ENCODE measurements at regions not wholly inside any gene's neighbourhood (a gene's known extent, or its start where the extent isn't known, plus 50 kb on each side); places are given as distances from the start of the nearest gene placed in this dataset.
A peak's percentile ranks its signal among the peaks of the same experiment; 100 is the strongest.

- peak; percentile 6 to 62 (median 47) for DNase-seq
- Histone ChIP-seq H3K4me1 (ENCODE audit: control extremely low read depth in 1 of 4, control insufficient read depth in 4 of 4, insufficient read depth in 4 of 4, low read length in 3 of 4) (no peaks in the 10 kb centered on the region), H3K27me3 (replicated peaks in 2 of 5; ENCODE audit: control insufficient read depth in 4 of 5, insufficient read depth in 5 of 5, low read length in 4 of 5) (no peaks in the 10 kb centered on the region), H3K9me3 (ENCODE audit: control extremely low read depth in 1 of 5, control insufficient read depth in 4 of 5, insufficient read depth in 2 of 5, low read depth in 1 of 5, low read length in 4 of 5) (peaks cover 0 to 10% (median 4%) of the 10 kb centered on the region in 5 experiments), H3K36me3 (ENCODE audit: control insufficient read depth in 4 of 4, insufficient read depth in 4 of 4, low read length in 3 of 4) (peaks cover 3 to 23% (median 9%) of the 10 kb centered on the region in 4 experiments), H3K27ac (ENCODE audit: insufficient read depth in 1 of 2, low read depth in 1 of 2, low read length in 2 of 2, poor library complexity in 1 of 2, severe bottlenecking in 2 of 2) (no peak overlapping the region), H3K4me3 (ENCODE audit: control insufficient read depth in 1 of 7, extremely low read depth in 1 of 7, insufficient read depth in 4 of 7, low read depth in 2 of 7, low read length in 6 of 7) (no peak overlapping the region)
- 93% methylated on average over 2 of the region's 2 CpGs for WGBS (ENCODE audit: insufficient coverage)
- CTCF ChIA-PET, result no interaction called here
- POLR2A ChIA-PET, result no interaction called here
These were observed 67.2 kb upstream of the ACYP2 start for GRCh38 chr2:54048117-54048785.

- CTCF ChIA-PET, result no interaction called here
These were observed 67.8 kb upstream of the ACYP2 start for GRCh38 chr2:54047658-54048057.

GRCh38 chr2:54047091-54047490 is 68.3 kb upstream of the ACYP2 start:
- H3K36me3 ChIP-seq (ENCODE audit: control insufficient read depth in 4 of 4, insufficient read depth in 4 of 4, low read length in 3 of 4), result peaks cover 0 to 12% (median 9%) of the 10 kb centered on the region in 4 experiments
- no CpG with 5 or more reads among the region's 4 CpGs for WGBS (ENCODE audit: insufficient coverage)
- no peaks in the 10 kb centered on the region for H3K4me1 ChIP-seq (ENCODE audit: control extremely low read depth in 1 of 4, control insufficient read depth in 4 of 4, insufficient read depth in 4 of 4, low read length in 3 of 4)
- ChIA-PET CTCF (no interaction called here), POLR2A (no interaction called here)
- H3K27me3 ChIP-seq (replicated peaks in 2 of 5; ENCODE audit: control insufficient read depth in 4 of 5, insufficient read depth in 5 of 5, low read length in 4 of 5), result no peaks in the 10 kb centered on the region
- peaks cover 0 to 8% (median 4%) of the 10 kb centered on the region in 5 experiments for H3K9me3 ChIP-seq (ENCODE audit: control extremely low read depth in 1 of 5, control insufficient read depth in 4 of 5, insufficient read depth in 2 of 5, low read depth in 1 of 5, low read length in 4 of 5)
- no peak overlapping the region for H3K4me3 ChIP-seq (ENCODE audit: control insufficient read depth in 1 of 7, extremely low read depth in 1 of 7, insufficient read depth in 4 of 7, low read depth in 2 of 7, low read length in 6 of 7)
- no peak overlapping the region for H3K27ac ChIP-seq (ENCODE audit: insufficient read depth in 1 of 2, low read depth in 1 of 2, low read length in 2 of 2, poor library complexity in 1 of 2, severe bottlenecking in 2 of 2)
- DNase-seq, result no peak

More at GRCh38 chr2:54047658-54048057, 67.8 kb upstream of the ACYP2 start:
- Histone ChIP-seq H3K27ac (ENCODE audit: insufficient read depth in 1 of 2, low read depth in 1 of 2, low read length in 2 of 2, poor library complexity in 1 of 2, severe bottlenecking in 2 of 2) (no peak overlapping the region), H3K4me3 (ENCODE audit: control insufficient read depth in 1 of 7, extremely low read depth in 1 of 7, insufficient read depth in 4 of 7, low read depth in 2 of 7, low read length in 6 of 7) (no peak overlapping the region), H3K4me1 (ENCODE audit: control extremely low read depth in 1 of 4, control insufficient read depth in 4 of 4, insufficient read depth in 4 of 4, low read length in 3 of 4) (no peaks in the 10 kb centered on the region), H3K9me3 (ENCODE audit: control extremely low read depth in 1 of 5, control insufficient read depth in 4 of 5, insufficient read depth in 2 of 5, low read depth in 1 of 5, low read length in 4 of 5) (peaks cover 0 to 8% (median 4%) of the 10 kb centered on the region in 5 experiments), H3K36me3 (ENCODE audit: control insufficient read depth in 4 of 4, insufficient read depth in 4 of 4, low read length in 3 of 4) (peaks cover 0 to 17% (median 8%) of the 10 kb centered on the region in 4 experiments), H3K27me3 (replicated peaks in 2 of 5; ENCODE audit: control insufficient read depth in 4 of 5, insufficient read depth in 5 of 5, low read length in 4 of 5) (no peaks in the 10 kb centered on the region)
- no peak for DNase-seq
- 100% methylated on average over 1 of the region's 3 CpGs for WGBS (ENCODE audit: insufficient coverage)
- POLR2A ChIA-PET, result no interaction called here

GRCh38 chr2:54042897-54043620 is 72.3 kb upstream of the PSME4 start:
- Histone ChIP-seq H3K9me3 (ENCODE audit: control extremely low read depth in 1 of 5, control insufficient read depth in 4 of 5, insufficient read depth in 2 of 5, low read depth in 1 of 5, low read length in 4 of 5) (peaks cover 0 to 8% (median 4%) of the 10 kb centered on the region in 5 experiments), H3K4me3 (ENCODE audit: control insufficient read depth in 1 of 7, extremely low read depth in 1 of 7, insufficient read depth in 4 of 7, low read depth in 2 of 7, low read length in 6 of 7) (no peak overlapping the region), H3K36me3 (ENCODE audit: control insufficient read depth in 4 of 4, insufficient read depth in 4 of 4, low read length in 3 of 4) (peaks cover 0 to 4% (median 1%) of the 10 kb centered on the region in 4 experiments), H3K27me3 (replicated peaks in 2 of 5; ENCODE audit: control insufficient read depth in 4 of 5, insufficient read depth in 5 of 5, low read length in 4 of 5) (no peaks in the 10 kb centered on the region), H3K4me1 (ENCODE audit: control extremely low read depth in 1 of 4, control insufficient read depth in 4 of 4, insufficient read depth in 4 of 4, low read length in 3 of 4) (peaks cover 0 to 6% (median 0%) of the 10 kb centered on the region in 4 experiments), H3K27ac (ENCODE audit: insufficient read depth in 1 of 2, low read depth in 1 of 2, low read length in 2 of 2, poor library complexity in 1 of 2, severe bottlenecking in 2 of 2) (no peak overlapping the region)
- no peak for DNase-seq
- POLR2A ChIA-PET, result no interaction called here
- 80% methylated on average over 1 of the region's 2 CpGs for WGBS (ENCODE audit: insufficient coverage)
- CTCF ChIA-PET, result no interaction called here

- Histone ChIP-seq H3K9me3 (ENCODE audit: control extremely low read depth in 1 of 5, control insufficient read depth in 4 of 5, insufficient read depth in 2 of 5, low read depth in 1 of 5, low read length in 4 of 5) (peaks cover 0 to 8% (median 4%) of the 10 kb centered on the region in 5 experiments), H3K4me3 (ENCODE audit: control insufficient read depth in 1 of 7, extremely low read depth in 1 of 7, insufficient read depth in 4 of 7, low read depth in 2 of 7, low read length in 6 of 7) (no peak overlapping the region), H3K27ac (ENCODE audit: insufficient read depth in 1 of 2, low read depth in 1 of 2, low read length in 2 of 2, poor library complexity in 1 of 2, severe bottlenecking in 2 of 2) (no peak overlapping the region), H3K4me1 (ENCODE audit: control extremely low read depth in 1 of 4, control insufficient read depth in 4 of 4, insufficient read depth in 4 of 4, low read length in 3 of 4) (peaks cover 0 to 6% (median 0%) of the 10 kb centered on the region in 4 experiments), H3K36me3 (ENCODE audit: control insufficient read depth in 4 of 4, insufficient read depth in 4 of 4, low read length in 3 of 4) (peaks cover 0 to 4% (median 2%) of the 10 kb centered on the region in 4 experiments), H3K27me3 (replicated peaks in 2 of 5; ENCODE audit: control insufficient read depth in 4 of 5, insufficient read depth in 5 of 5, low read length in 4 of 5) (no peaks in the 10 kb centered on the region)
- ChIA-PET CTCF (no interaction called here), POLR2A (no interaction called here)
- no peak for DNase-seq
- 100% methylated on average over 1 of the region's 2 CpGs for WGBS (ENCODE audit: insufficient coverage)
These were observed 71.5 kb upstream of the PSME4 start for GRCh38 chr2:54042341-54042740.

GRCh38 chr2:54041135-54041534 is 70.3 kb upstream of the PSME4 start:
- ChIA-PET POLR2A (no interaction called here), CTCF (interaction anchor here (0.7 kb wide), 1 partner anchor 63 kb away, joined by 3 read pairs; no protein-coding TSS in a partner anchor)
- 80% methylated on average over 4 of the region's 4 CpGs for WGBS (ENCODE audit: insufficient coverage)
- peak in 1 of 3 donors; percentile 7 for DNase-seq
- H3K9me3 ChIP-seq (ENCODE audit: control extremely low read depth in 1 of 5, control insufficient read depth in 4 of 5, insufficient read depth in 2 of 5, low read depth in 1 of 5, low read length in 4 of 5), result peaks cover 0 to 8% (median 4%) of the 10 kb centered on the region in 5 experiments
- peaks cover 0 to 6% (median 0%) of the 10 kb centered on the region in 4 experiments for H3K4me1 ChIP-seq (ENCODE audit: control extremely low read depth in 1 of 4, control insufficient read depth in 4 of 4, insufficient read depth in 4 of 4, low read length in 3 of 4)
- H3K4me3 ChIP-seq (ENCODE audit: control insufficient read depth in 1 of 7, extremely low read depth in 1 of 7, insufficient read depth in 4 of 7, low read depth in 2 of 7, low read length in 6 of 7), result no peak overlapping the region
- no peaks in the 10 kb centered on the region for H3K27me3 ChIP-seq (replicated peaks in 2 of 5; ENCODE audit: control insufficient read depth in 4 of 5, insufficient read depth in 5 of 5, low read length in 4 of 5)
- H3K36me3 ChIP-seq (ENCODE audit: control insufficient read depth in 4 of 4, insufficient read depth in 4 of 4, low read length in 3 of 4), result peaks cover 0 to 4% (median 2%) of the 10 kb centered on the region in 4 experiments
- H3K27ac ChIP-seq (ENCODE audit: insufficient read depth in 1 of 2, low read depth in 1 of 2, low read length in 2 of 2, poor library complexity in 1 of 2, severe bottlenecking in 2 of 2), result no peak overlapping the region

GRCh38 chr2:54040685-54041084 is 69.9 kb upstream of the PSME4 start:
- POLR2A ChIA-PET, result interaction anchor here (1.4 kb wide), 1 partner anchor 14 kb away, joined by 3 read pairs; no protein-coding TSS in a partner anchor
- CTCF ChIA-PET, result interaction anchor here (0.7 kb wide), 1 partner anchor 63 kb away, joined by 3 read pairs; no protein-coding TSS in a partner anchor
- no peak overlapping the region for H3K4me3 ChIP-seq (ENCODE audit: control insufficient read depth in 1 of 7, extremely low read depth in 1 of 7, insufficient read depth in 4 of 7, low read depth in 2 of 7, low read length in 6 of 7)
- no peak for DNase-seq
- H3K4me1 ChIP-seq (ENCODE audit: control extremely low read depth in 1 of 4, control insufficient read depth in 4 of 4, insufficient read depth in 4 of 4, low read length in 3 of 4), result peaks cover 0 to 6% (median 0%) of the 10 kb centered on the region in 4 experiments
- H3K36me3 ChIP-seq (ENCODE audit: control insufficient read depth in 4 of 4, insufficient read depth in 4 of 4, low read length in 3 of 4), result peaks cover 0 to 4% (median 2%) of the 10 kb centered on the region in 4 experiments
- H3K27me3 ChIP-seq (replicated peaks in 2 of 5; ENCODE audit: control insufficient read depth in 4 of 5, insufficient read depth in 5 of 5, low read length in 4 of 5), result no peaks in the 10 kb centered on the region
- H3K9me3 ChIP-seq (ENCODE audit: control extremely low read depth in 1 of 5, control insufficient read depth in 4 of 5, insufficient read depth in 2 of 5, low read depth in 1 of 5, low read length in 4 of 5), result peaks cover 0 to 8% (median 4%) of the 10 kb centered on the region in 5 experiments
- H3K27ac ChIP-seq (ENCODE audit: insufficient read depth in 1 of 2, low read depth in 1 of 2, low read length in 2 of 2, poor library complexity in 1 of 2, severe bottlenecking in 2 of 2), result no peak overlapping the region
- no CpG with 5 or more reads among the region's 1 CpG for WGBS (ENCODE audit: insufficient coverage)
